ENCODE measurements at regions not wholly inside any gene's neighbourhood (a gene's known extent, or its start where the extent isn't known, plus 50 kb on each side); places are given as distances from the start of the nearest gene placed in this dataset.

DNA sequence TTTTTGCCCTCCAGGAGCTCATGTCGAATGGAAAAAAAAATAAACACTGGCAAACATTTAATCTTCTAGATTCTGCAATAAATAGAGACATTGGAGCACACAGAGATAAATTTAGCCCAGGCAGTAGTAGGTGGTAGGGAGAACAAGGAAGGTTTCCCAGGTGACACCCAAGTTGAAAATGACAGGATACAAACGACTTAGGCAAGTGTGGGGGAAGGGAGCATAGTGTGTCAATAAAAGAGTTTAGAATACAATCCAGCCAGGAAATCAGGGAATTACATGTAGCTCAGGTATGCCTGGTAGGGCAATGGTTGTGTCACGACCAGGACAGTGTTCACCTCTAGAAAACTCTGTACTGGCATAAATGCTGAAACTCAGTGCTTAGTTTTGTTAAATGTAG is 364.6 kb upstream of the AGTR1 start:
- TF ChIP-seq, protein P1, sequence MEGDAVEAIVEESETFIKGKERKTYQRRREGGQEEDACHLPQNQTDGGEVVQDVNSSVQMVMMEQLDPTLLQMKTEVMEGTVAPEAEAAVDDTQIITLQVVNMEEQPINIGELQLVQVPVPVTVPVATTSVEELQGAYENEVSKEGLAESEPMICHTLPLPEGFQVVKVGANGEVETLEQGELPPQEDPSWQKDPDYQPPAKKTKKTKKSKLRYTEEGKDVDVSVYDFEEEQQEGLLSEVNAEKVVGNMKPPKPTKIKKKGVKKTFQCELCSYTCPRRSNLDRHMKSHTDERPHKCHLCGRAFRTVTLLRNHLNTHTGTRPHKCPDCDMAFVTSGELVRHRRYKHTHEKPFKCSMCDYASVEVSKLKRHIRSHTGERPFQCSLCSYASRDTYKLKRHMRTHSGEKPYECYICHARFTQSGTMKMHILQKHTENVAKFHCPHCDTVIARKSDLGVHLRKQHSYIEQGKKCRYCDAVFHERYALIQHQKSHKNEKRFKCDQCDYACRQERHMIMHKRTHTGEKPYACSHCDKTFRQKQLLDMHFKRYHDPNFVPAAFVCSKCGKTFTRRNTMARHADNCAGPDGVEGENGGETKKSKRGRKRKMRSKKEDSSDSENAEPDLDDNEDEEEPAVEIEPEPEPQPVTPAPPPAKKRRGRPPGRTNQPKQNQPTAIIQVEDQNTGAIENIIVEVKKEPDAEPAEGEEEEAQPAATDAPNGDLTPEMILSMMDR (IDR thresholded peaks at IDR 0.05), result no peak
- TF ChIP-seq POLR2A (IDR thresholded peaks at IDR 0.05) (no peak), POLR2AphosphoS5 (IDR thresholded peaks at IDR 0.05) (no peak), EP300 (IDR thresholded peaks at IDR 0.05) (no peak)
